Neural cell (in vitro differentiated cells): ENCODE measurements at regions not wholly inside any gene's neighbourhood (a gene's known extent, or its start where the extent isn't known, plus 50 kb on each side); places are given as distances from the start of the nearest gene placed in this dataset.
A peak's percentile ranks its signal among the peaks of the same experiment; 100 is the strongest.

ENCODE experiments used
- H2AFZ ChIP-seq: fragments of 200-600, 300-800 bp; sonication (generic), shearing (Covaris generic); 2 replicates; pipeline ENCODE4 v1.6.0; 2014; ENCODE audit warnings: low read depth, mild to moderate bottlenecking, antibody characterized with exemption, low read length, moderate library complexity
- H3F3A ChIP-seq: fragments of 200-600 bp; shearing (Covaris generic); 2 replicates; pipeline ENCODE4 v1.6.1; 2016; ENCODE audit warnings: mild to moderate bottlenecking, moderate library complexity, mixed read lengths, antibody characterized with exemption, low read length; ENCODE audit not compliant: insufficient read depth, poor library complexity, severe bottlenecking
- H3K27ac ChIP-seq: fragments of 200-600, 300-800 bp; sonication (generic), shearing (Covaris generic); 2 replicates; pipeline ENCODE4 v1.5.1; 2014; ENCODE audit warnings: mild to moderate bottlenecking, low read length, moderate library complexity
- H3K27me3 ChIP-seq: fragments of 300-800, 200-600 bp; sonication (generic), shearing (Covaris generic); 2 replicates; pipeline ENCODE4 v1.6.0; 2014; ENCODE audit warnings: mild to moderate bottlenecking, low read depth, low read length, moderate library complexity; ENCODE audit not compliant: insufficient read depth
- H3K36me3 ChIP-seq: fragments of 300-800, 200-600 bp; sonication (generic), shearing (Covaris generic); 2 replicates; pipeline ENCODE4 v1.5.1; 2014; ENCODE audit warnings: mild to moderate bottlenecking, antibody characterized with exemption, low read length, moderate library complexity; ENCODE audit not compliant: insufficient read depth
- H3K4me2 ChIP-seq: fragments of 300-800, 200-600 bp; sonication (generic), shearing (Covaris generic); 2 replicates; pipeline ENCODE4 v1.6.0; 2014; ENCODE audit warnings: mild to moderate bottlenecking, low read length
- H3K4me3 ChIP-seq: fragments of 300-800, 200-600 bp; sonication (generic), shearing (Covaris generic); 2 replicates; pipeline ENCODE4 v1.5.1; 2014; ENCODE audit warnings: mild to moderate bottlenecking, low read length, moderate library complexity
- H3K79me2 ChIP-seq: fragments of 200-600 bp; shearing (Covaris generic); replicated peaks from 2 replicates; pipeline ENCODE4 v1.6.0; 2014; ENCODE audit warnings: mild to moderate bottlenecking, low read length, moderate library complexity; ENCODE audit not compliant: insufficient read depth
- H3K9ac ChIP-seq: fragments of 300-800, 200-600 bp; sonication (generic), shearing (Covaris generic); 2 replicates; pipeline ENCODE4 v1.6.1; 2016; ENCODE audit warnings: mild to moderate bottlenecking, low read length, mixed read lengths
- H3K9me2 ChIP-seq: fragments of 200-600 bp; shearing (Covaris generic); 2 replicates; pipeline ENCODE4 v1.6.1; 2016; ENCODE audit warnings: mild to moderate bottlenecking, low read length, mixed read lengths; ENCODE audit not compliant: insufficient read depth
- H3K9me3 ChIP-seq: fragments of 200-600, 300-800 bp; sonication (generic), shearing (Covaris generic); 2 replicates; pipeline ENCODE4 v1.6.1; 2016; ENCODE audit warnings: mild to moderate bottlenecking, mixed run types, low read length, moderate library complexity, mixed read lengths
- H4K20me1 ChIP-seq: fragments of 200-600 bp; shearing (Covaris generic); 2 replicates; pipeline ENCODE4 v1.6.1; 2016; ENCODE audit warnings: mild to moderate bottlenecking, mixed run types; ENCODE audit not compliant: insufficient read depth
- CTCF ChIP-seq: fragments of 450-650 bp; IDR thresholded peaks from 2 replicates; pipeline ENCODE4 v1.5.1; 2014; ENCODE audit warnings: antibody characterized with exemption, mild to moderate bottlenecking, moderate library complexity; ENCODE audit not compliant: poor library complexity, severe bottlenecking
- EP300 ChIP-seq: fragments of 450-650 bp; conservative IDR thresholded peaks from 2 replicates; pipeline ENCODE4 v1.6.1; 2014; ENCODE audit warnings: antibody characterized with exemption, mild to moderate bottlenecking, moderate library complexity; ENCODE audit not compliant: poor library complexity, severe bottlenecking
- EZH2 ChIP-seq: fragments of 200-600, 300-800 bp; shearing (Covaris generic), sonication (generic); IDR thresholded peaks from 2 replicates; pipeline ENCODE4 v1.6.1; 2014; ENCODE audit warnings: antibody characterized with exemption, low read length, borderline replicate concordance, mild to moderate bottlenecking; ENCODE audit not compliant: insufficient read depth, poor library complexity, severe bottlenecking
- MXI1 ChIP-seq: fragments of 450-650 bp; conservative IDR thresholded peaks from 2 replicates; pipeline ENCODE4 v1.6.1; 2014; ENCODE audit warnings: antibody characterized with exemption, mild to moderate bottlenecking; ENCODE audit not compliant: poor library complexity, severe bottlenecking
- POLR2AphosphoS5 ChIP-seq: IDR thresholded peaks from 2 replicates; pipeline ENCODE4 v1.6.1; 2012
- RAD21 ChIP-seq: fragments of 450-650 bp; conservative IDR thresholded peaks from 2 replicates; pipeline ENCODE4 v1.6.1; 2014; ENCODE audit warnings: antibody characterized with exemption, mild to moderate bottlenecking, moderate library complexity
- REST ChIP-seq: IDR thresholded peaks from 2 replicates; pipeline ENCODE4 v1.6.1; 2012; ENCODE audit warnings: borderline replicate concordance
- SMC3 ChIP-seq: fragments of 450-650 bp; conservative IDR thresholded peaks from 2 replicates; pipeline ENCODE4 v1.6.1; 2014; ENCODE audit warnings: antibody characterized with exemption, mild to moderate bottlenecking, moderate library complexity; ENCODE audit not compliant: poor library complexity
- TAF1 ChIP-seq: IDR thresholded peaks from 2 replicates; pipeline ENCODE4 v1.6.1; 2012; ENCODE audit warnings: low read depth

GRCh38 chr3:161925749-161926360, 429.2 kb downstream of the OTOL1 start:
- Histone ChIP-seq H2AFZ (no peak overlapping the region), H3K9me2 (no peaks in the 10 kb centered on the region), H3K9ac (no peak overlapping the region), H3K9me3 (no peaks in the 10 kb centered on the region), H3K79me2 (no peaks in the 10 kb centered on the region), H3K4me3 (no peak overlapping the region), H4K20me1 (no peaks in the 10 kb centered on the region), H3K36me3 (no peaks in the 10 kb centered on the region), H3K4me2 (no peak overlapping the region), H3F3A (no peaks in the 10 kb centered on the region), H3K27me3 (no peaks in the 10 kb centered on the region), H3K27ac (no peak overlapping the region)
- peak; percentile 24 for TF ChIP-seq RAD21
- no peak for TF ChIP-seq SMC3
- peak; percentile 14 for TF ChIP-seq CTCF

- Histone ChIP-seq H3K9me2 (no peaks in the 10 kb centered on the region), H3K36me3 (no peaks in the 10 kb centered on the region), H3K4me2 (no peak overlapping the region), H3K27ac (no peak overlapping the region), H3K9ac (no peak overlapping the region), H3K27me3 (no peaks in the 10 kb centered on the region), H3F3A (no peaks in the 10 kb centered on the region), H3K9me3 (no peaks in the 10 kb centered on the region), H4K20me1 (no peaks in the 10 kb centered on the region), H2AFZ (no peak overlapping the region), H3K79me2 (no peaks in the 10 kb centered on the region), H3K4me3 (no peak overlapping the region)
- TF ChIP-seq EZH2 (no peak), POLR2AphosphoS5 (no peak), MXI1 (no peak), EP300 (no peak), TAF1 (no peak), SMC3 (no peak), REST (no peak), CTCF (no peak), RAD21 (no peak)
Observed at GRCh38 chr3:161927131-161927530, 430.5 kb downstream of the OTOL1 start.
